Uterus (tissue), 2 donors: ENCODE measurements at regions not wholly inside any gene's neighbourhood (a gene's known extent, or its start where the extent isn't known, plus 50 kb on each side); places are given as distances from the start of the nearest gene placed in this dataset.

ENCODE experiments used
- POLR2A ChIP-seq, 2 donors: fragments of 450-650 bp; IDR thresholded peaks; one replicate each; pipeline ENCODE4 v1.6.1; 2016; ENCODE audit warnings: antibody characterized with exemption in 2 of 2, mild to moderate bottlenecking in 1 of 2, moderate library complexity in 1 of 2
- TF ChIP-seq, protein P1 (sequence below), 4 experiments: fragments of 200-600 bp in 2 of 4; fragments of 450-650 bp in 2 of 4; sonication (generic) in 2 of 4; IDR thresholded peaks; one replicate each; pipeline ENCODE4 v1.5.1; 2016 to 2019; ENCODE audit warnings: antibody characterized with exemption in 4 of 4, mild to moderate bottlenecking in 2 of 4, moderate library complexity in 1 of 4

GRCh38 chr13:34025746-34026145, 207.8 kb downstream of the RFC3 start:
- no peak for TF ChIP-seq POLR2A (IDR thresholded peaks at IDR 0.05)
- TF ChIP-seq, protein P1, sequence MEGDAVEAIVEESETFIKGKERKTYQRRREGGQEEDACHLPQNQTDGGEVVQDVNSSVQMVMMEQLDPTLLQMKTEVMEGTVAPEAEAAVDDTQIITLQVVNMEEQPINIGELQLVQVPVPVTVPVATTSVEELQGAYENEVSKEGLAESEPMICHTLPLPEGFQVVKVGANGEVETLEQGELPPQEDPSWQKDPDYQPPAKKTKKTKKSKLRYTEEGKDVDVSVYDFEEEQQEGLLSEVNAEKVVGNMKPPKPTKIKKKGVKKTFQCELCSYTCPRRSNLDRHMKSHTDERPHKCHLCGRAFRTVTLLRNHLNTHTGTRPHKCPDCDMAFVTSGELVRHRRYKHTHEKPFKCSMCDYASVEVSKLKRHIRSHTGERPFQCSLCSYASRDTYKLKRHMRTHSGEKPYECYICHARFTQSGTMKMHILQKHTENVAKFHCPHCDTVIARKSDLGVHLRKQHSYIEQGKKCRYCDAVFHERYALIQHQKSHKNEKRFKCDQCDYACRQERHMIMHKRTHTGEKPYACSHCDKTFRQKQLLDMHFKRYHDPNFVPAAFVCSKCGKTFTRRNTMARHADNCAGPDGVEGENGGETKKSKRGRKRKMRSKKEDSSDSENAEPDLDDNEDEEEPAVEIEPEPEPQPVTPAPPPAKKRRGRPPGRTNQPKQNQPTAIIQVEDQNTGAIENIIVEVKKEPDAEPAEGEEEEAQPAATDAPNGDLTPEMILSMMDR (IDR thresholded peaks at IDR 0.05): no peak
